ENCODE measurements at regions not wholly inside any gene's neighbourhood (a gene's known extent, or its start where the extent isn't known, plus 50 kb on each side); places are given as distances from the start of the nearest gene placed in this dataset.

GRCh38 chr2:137817058-137817457, 147.2 kb upstream of the HNMT start:
- TF ChIP-seq POLR2A (IDR thresholded peaks at IDR 0.05): no peak
- no peak for TF ChIP-seq CTCF (IDR thresholded peaks at IDR 0.05)
- TF ChIP-seq POLR2AphosphoS5 (IDR thresholded peaks at IDR 0.05): no peak

Data from breast epithelium (tissue), 3 donors.